Activated CD4-positive, alpha-beta T cell treated with anti-CD3 and anti-CD28 coated beads, Interleukin-2, amount 10 ng/mL, durations not matched to agents 7 days and 5 days (primary cell): ENCODE measurements at regions not wholly inside any gene's neighbourhood (a gene's known extent, or its start where the extent isn't known, plus 50 kb on each side); places are given as distances from the start of the nearest gene placed in this dataset.

Experiments
- CTCF ChIA-PET: fragments of 350-600 bp; sonication (Branson Sonifier 250); formaldehyde crosslinking; loops from one replicate; lab custom pipeline; 2021; ENCODE audit warnings: antibody characterized with exemption; lab: Charles Lee
- POLR2A ChIA-PET: fragments of 350-600 bp; sonication (Branson Sonifier 250); formaldehyde crosslinking; loops from one replicate; lab custom pipeline; 2021; ENCODE audit warnings: antibody characterized with exemption; lab: Charles Lee
- DNase-seq: peaks from one replicate; pipeline ENCODE4 v3.0.0-alpha.2; 2020
- H3K27ac Mint-ChIP-seq: one replicate; pipeline ENCODE4 v1.8.0; 2021; ENCODE audit warnings: mild to moderate bottlenecking, moderate library complexity, mixed read lengths
- H3K27me3 Mint-ChIP-seq: one replicate; pipeline ENCODE4 v1.8.0; 2021; ENCODE audit warnings: mixed read lengths
- H3K36me3 Mint-ChIP-seq: one replicate; pipeline ENCODE4 v1.8.0; 2021; ENCODE audit warnings: low read depth, mixed read lengths
- H3K4me1 Mint-ChIP-seq: one replicate; pipeline ENCODE4 v1.8.0; 2021; ENCODE audit warnings: mixed read lengths
- H3K4me3 Mint-ChIP-seq: one replicate; pipeline ENCODE4 v1.8.0; 2021; ENCODE audit warnings: mild to moderate bottlenecking, moderate library complexity, mixed read lengths
- H3K9me3 Mint-ChIP-seq: one replicate; pipeline ENCODE4 v1.8.0; 2021; ENCODE audit warnings: mixed read lengths

DNA sequence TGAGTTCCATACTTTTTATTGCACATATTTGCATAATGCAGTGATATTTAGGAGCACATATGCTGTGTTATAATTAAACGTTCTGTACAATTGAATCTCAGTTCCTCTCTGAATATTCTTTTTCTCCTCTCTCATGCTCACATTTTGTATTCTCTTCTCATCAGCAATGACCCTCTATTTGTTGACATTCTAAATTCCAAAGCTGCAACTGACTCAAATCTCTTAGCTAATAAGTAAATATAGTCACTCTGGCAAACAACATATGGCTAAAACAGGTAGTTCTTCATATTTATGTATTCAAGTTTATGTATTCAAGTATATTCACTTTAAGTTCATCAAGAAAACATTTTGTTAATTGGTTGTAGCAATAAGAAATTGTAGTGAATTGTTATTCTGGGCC lies 907.4 kb upstream of the VRK2 start:
- no peak for DNase-seq
- peaks cover 2% of the 10 kb centered on the region for H3K9me3 Mint-ChIP-seq
- no peaks in the 10 kb centered on the region for H3K4me1 Mint-ChIP-seq
- no peaks in the 10 kb centered on the region for H3K27me3 Mint-ChIP-seq
- no peaks in the 10 kb centered on the region for H3K36me3 Mint-ChIP-seq
- no peak overlapping the region for H3K4me3 Mint-ChIP-seq
- H3K27ac Mint-ChIP-seq: no peak overlapping the region
- ChIA-PET CTCF (no interaction called here), POLR2A (no interaction called here)

DNA sequence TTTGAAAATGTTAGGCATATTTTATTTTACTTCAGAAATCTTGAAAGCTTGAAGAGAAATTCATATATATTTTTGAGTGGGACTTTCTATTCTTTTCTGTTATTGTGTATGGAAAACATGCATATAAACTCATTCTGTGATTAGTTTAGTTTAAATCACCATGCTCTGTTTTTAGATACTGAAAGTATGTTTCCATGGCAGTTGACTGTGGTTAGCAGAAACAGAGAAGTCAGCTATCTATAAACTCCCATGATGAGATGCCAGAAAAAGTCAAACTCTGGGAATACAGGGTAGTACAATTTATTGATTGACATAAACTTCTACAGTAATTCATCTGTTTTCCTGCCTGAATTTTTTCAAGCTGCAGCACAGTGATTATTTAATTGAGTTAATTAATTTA lies 905.3 kb upstream of the VRK2 start:
- ChIA-PET POLR2A (no interaction called here), CTCF (no interaction called here)
- no peak for DNase-seq
- Mint-ChIP-seq H3K36me3 (no peaks in the 10 kb centered on the region), H3K9me3 (peaks cover 11% of the 10 kb centered on the region), H3K4me3 (no peak overlapping the region), H3K27ac (no peak overlapping the region), H3K27me3 (no peaks in the 10 kb centered on the region), H3K4me1 (no peaks in the 10 kb centered on the region)

DNA sequence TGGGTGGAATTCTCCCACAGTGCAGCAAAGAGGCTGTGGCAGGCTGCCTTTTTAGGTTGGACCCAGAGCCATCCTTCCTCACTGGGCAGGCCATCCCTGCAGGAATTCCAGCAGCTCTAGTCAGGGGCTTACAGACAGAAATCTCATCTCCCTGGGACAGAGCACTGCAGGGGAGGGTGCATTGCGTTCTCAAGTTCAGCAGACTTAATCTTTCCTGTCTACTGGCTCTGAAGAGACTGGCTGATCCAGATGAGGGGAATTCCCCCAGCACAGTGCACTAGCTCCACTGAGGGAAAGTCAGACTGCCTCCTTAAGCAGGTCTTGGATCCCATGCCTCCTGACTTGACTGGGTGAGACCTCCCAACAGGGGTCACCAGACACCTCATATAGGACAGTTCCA lies 899.7 kb upstream of the VRK2 start:
- ChIA-PET POLR2A (no interaction called here), CTCF (no interaction called here)
- no peak for DNase-seq
- H3K4me1 Mint-ChIP-seq: no peaks in the 10 kb centered on the region
- peaks cover 23% of the 10 kb centered on the region for H3K9me3 Mint-ChIP-seq
- no peaks in the 10 kb centered on the region for H3K36me3 Mint-ChIP-seq
- no peak overlapping the region for H3K4me3 Mint-ChIP-seq
- H3K27me3 Mint-ChIP-seq: no peaks in the 10 kb centered on the region
- no peak overlapping the region for H3K27ac Mint-ChIP-seq

DNA sequence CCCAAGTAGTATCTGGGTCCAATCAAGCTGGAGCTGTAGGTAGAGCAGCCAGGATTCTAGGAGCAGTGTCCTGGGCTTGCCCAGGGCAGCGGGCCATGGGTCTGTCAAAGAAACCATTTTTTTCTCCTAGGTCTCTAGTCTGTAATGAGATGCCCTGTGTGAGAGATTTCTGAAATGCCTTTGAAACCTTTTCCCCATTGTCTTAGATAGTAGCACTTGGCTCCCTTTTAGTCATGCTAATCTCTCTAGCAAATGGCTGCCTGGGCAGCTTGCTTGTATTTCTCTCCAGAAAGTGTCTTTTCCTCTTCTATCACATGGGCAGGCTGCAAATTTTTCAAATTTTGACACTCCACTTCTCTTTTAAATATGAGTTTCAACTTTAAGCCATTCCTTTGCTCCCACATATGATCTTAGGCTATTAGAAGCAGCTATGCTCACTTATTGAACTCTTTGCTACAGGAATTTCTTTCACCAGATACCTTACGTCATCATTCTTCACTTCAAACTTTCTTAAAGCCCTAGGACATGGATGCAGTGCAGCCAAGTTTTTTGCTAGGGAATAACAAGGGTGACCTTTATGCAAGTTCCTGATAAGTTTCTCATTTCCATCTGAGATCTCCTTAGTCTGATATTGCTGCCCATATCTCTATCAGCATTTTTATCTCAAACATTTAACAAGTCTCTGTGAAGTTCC lies 890.2 kb upstream of the VRK2 start:
- no peaks in the 10 kb centered on the region for H3K27me3 Mint-ChIP-seq
- H3K4me1 Mint-ChIP-seq: no peaks in the 10 kb centered on the region
- no peak for DNase-seq
- no peak overlapping the region for H3K4me3 Mint-ChIP-seq
- H3K36me3 Mint-ChIP-seq: no peaks in the 10 kb centered on the region
- no peak overlapping the region for H3K27ac Mint-ChIP-seq
- ChIA-PET CTCF (no interaction called here), POLR2A (no interaction called here)
- peaks cover 3% of the 10 kb centered on the region for H3K9me3 Mint-ChIP-seq

DNA sequence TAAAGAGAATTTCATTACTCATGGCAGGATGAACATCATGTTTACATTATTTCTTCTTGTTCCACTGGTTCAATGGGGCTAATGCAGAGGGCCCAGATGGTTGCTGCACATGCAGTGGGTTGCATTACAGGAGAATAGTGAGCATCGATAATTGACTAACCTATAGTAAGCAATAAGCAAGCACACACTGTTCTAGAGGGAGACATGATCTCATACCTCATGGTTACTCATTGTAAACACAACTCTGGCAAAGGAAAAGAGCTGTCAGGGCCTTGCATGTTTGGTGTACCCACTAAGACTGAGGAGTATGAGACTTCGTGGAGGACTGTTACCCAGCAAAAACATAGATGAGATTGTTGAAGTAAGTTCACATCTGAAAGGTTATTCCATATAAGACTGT lies 885.6 kb upstream of the VRK2 start:
- no peaks in the 10 kb centered on the region for H3K36me3 Mint-ChIP-seq
- H3K4me1 Mint-ChIP-seq: no peaks in the 10 kb centered on the region
- H3K27me3 Mint-ChIP-seq: no peaks in the 10 kb centered on the region
- H3K9me3 Mint-ChIP-seq: peaks cover 3% of the 10 kb centered on the region
- ChIA-PET POLR2A (no interaction called here), CTCF (no interaction called here)
- no peak overlapping the region for H3K27ac Mint-ChIP-seq
- DNase-seq: no peak
- no peak overlapping the region for H3K4me3 Mint-ChIP-seq

DNA sequence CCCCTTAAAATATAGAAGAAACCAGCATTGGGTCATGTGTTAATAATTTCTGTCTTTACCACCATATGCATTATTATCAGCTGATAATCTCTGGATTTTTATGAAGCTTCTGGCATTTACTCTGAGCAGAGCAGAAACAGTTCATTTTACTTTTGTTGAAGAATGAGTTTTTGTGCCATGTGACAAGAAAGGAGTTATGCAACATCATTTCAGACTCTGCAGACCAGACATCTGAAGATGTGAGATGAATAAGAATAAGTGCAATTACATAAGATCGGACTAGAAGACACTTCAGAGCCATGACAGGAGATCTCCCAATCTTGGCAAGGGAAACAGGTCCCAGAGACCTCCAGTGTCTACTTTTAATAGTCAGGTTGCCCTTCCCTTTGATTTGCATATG lies 869.4 kb upstream of the VRK2 start:
- Mint-ChIP-seq H3K27me3 (no peaks in the 10 kb centered on the region), H3K4me3 (no peak overlapping the region), H3K9me3 (peaks cover 6% of the 10 kb centered on the region), H3K4me1 (no peaks in the 10 kb centered on the region), H3K36me3 (no peaks in the 10 kb centered on the region), H3K27ac (no peak overlapping the region)
- DNase-seq: no peak
- POLR2A ChIA-PET: no interaction called here
- CTCF ChIA-PET: no interaction called here

DNA sequence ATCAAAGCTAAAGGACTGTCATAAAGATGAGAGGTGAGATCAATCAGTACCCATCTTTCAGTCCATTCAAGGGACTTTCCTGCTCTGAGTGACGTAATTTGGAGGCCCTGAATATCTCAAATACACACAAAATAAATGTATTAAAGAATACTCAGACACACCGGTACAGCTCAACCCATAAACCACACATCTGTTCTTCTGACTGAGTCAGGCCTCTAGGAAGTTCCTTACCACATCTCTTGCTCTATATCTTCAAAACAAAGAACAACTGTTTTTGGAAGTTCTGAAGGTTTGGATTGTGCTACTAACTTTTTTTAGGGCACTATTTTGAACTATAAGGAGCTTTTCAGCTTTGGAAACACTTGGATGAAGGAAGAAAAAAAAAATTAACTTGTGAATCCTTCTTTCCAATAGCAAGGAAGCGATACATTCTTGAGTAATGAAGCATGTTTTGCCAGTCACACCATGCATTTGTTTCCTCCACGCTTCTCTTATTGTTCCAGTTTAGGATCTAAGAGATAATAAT lies 866.5 kb upstream of the VRK2 start:
- ChIA-PET CTCF (no interaction called here), POLR2A (no interaction called here)
- no peak overlapping the region for H3K4me3 Mint-ChIP-seq
- H3K9me3 Mint-ChIP-seq: no peaks in the 10 kb centered on the region
- no peaks in the 10 kb centered on the region for H3K4me1 Mint-ChIP-seq
- no peak overlapping the region for H3K27ac Mint-ChIP-seq
- DNase-seq: no peak
- H3K36me3 Mint-ChIP-seq: no peaks in the 10 kb centered on the region
- H3K27me3 Mint-ChIP-seq: no peaks in the 10 kb centered on the region

DNA sequence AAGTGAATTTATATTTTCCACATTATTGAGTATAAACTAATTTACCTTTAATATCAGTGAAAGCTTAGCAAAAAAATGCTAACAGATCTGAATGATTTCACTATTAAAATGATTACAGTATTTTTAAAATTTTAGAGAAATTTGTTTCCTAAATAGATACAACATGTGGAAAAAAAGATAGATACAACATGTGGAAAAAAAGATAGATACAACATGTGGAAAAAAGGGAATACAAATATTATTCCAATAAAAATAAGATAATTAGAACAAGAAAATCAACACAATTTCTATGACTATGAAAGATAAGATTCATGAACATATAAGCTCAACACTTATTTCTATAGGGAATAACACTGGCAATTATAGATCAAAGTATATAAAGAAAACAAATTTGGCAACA lies 865.9 kb upstream of the VRK2 start:
- no peaks in the 10 kb centered on the region for H3K4me1 Mint-ChIP-seq
- no peak overlapping the region for H3K4me3 Mint-ChIP-seq
- ChIA-PET CTCF (no interaction called here), POLR2A (no interaction called here)
- no peak for DNase-seq
- no peaks in the 10 kb centered on the region for H3K9me3 Mint-ChIP-seq
- H3K27me3 Mint-ChIP-seq: no peaks in the 10 kb centered on the region
- H3K36me3 Mint-ChIP-seq: no peaks in the 10 kb centered on the region
- H3K27ac Mint-ChIP-seq: no peak overlapping the region

DNA sequence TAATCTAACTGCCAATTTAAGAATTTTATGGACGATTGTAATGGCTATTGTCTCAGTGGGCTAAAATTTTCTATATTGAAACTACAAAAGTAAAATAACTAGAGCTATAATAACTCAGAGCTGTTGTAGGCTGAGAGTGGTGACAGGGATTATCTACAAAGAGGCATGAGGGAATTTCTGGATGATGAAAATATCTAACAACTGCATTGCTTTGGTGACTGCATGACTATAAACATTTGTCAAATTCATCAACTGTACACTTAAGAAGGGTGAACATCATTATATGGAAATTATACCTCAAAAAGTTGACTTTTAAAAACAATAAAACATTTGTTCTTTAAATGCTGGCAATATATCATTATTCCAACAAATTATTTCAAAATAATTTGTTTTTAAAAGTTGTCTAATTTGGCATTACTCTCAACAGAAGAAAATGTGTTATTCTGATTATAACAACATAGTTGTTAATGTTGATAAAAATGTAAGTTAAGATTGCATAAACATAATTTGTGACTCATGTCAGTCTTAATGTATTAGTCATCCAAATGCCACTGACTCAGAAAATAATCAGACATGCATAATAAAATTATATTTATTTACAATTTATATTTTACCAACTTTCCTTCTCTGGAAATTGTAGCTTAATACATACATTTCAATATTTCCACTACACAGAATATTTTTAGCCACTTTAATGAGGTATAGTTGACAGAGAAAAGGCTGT lies 865.1 kb upstream of the VRK2 start:
- ChIA-PET POLR2A (no interaction called here), CTCF (no interaction called here)
- Mint-ChIP-seq H3K36me3 (no peaks in the 10 kb centered on the region), H3K9me3 (no peaks in the 10 kb centered on the region), H3K27ac (no peak overlapping the region), H3K4me3 (no peak overlapping the region), H3K4me1 (no peaks in the 10 kb centered on the region), H3K27me3 (no peaks in the 10 kb centered on the region)
- no peak for DNase-seq

DNA sequence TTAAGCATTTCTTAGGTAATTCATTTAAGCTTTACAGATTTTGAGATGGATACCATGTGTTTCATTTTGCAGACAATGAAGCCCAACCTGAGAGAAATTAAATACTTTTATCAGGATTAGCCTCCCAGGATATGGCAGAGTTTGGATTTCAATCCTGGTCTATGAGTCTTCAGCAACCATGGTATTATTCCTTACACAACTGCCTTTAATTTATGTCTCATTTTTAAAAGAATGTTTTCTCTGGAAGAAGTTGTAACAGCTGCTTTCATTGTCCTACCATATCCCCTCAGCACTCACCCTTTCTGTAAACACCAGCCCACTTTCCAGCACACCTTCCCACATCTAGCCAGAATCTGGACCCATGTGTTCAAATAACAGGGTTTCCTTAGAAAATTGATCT lies 863.7 kb upstream of the VRK2 start:
- Mint-ChIP-seq H3K27me3 (no peaks in the 10 kb centered on the region), H3K36me3 (no peaks in the 10 kb centered on the region), H3K27ac (no peak overlapping the region), H3K9me3 (no peaks in the 10 kb centered on the region), H3K4me1 (no peaks in the 10 kb centered on the region), H3K4me3 (no peak overlapping the region)
- ChIA-PET CTCF (no interaction called here), POLR2A (no interaction called here)
- DNase-seq: no peak

DNA sequence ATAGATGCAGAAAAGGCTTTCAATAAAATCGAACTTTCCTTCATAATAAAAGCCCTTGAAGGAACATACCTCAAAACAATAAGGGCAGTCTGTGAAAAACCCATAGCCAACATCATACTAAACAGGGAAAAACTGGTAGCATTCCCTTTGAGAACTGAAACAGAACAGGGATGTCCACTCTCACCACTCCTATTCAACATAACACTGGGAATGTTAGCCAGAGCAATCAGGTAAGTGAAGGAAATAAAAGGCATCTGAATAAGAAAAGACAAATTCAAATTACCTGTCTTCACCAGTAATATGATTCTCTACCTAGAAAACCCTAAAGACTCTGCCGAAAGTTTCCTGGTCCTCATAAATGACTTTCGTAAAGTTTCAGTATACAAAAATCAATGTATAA lies 861.0 kb upstream of the VRK2 start:
- no peaks in the 10 kb centered on the region for H3K27me3 Mint-ChIP-seq
- POLR2A ChIA-PET: no interaction called here
- CTCF ChIA-PET: no interaction called here

DNA sequence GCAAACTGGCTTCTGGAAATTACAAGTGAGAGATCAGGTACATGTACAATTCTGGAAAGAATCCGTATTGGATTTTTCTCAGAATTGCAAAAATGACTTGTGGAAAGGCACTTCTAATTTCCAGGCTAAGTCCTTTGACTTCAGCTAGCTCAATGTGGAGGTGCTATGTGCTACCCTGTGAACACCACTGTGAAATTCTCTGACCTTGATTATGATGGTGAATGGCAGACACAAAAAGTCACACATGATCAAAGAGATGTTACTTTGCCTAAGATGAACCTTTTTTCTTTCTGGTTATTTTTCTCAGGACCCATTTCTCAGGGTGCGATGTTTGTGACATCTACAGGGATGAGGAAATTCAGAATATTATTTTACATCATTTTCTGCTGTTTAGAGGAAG lies 856.6 kb upstream of the VRK2 start:
- ChIA-PET CTCF (no interaction called here), POLR2A (no interaction called here)
- DNase-seq: no peak
- Mint-ChIP-seq H3K9me3 (no peaks in the 10 kb centered on the region), H3K4me3 (no peak overlapping the region), H3K36me3 (no peaks in the 10 kb centered on the region), H3K4me1 (no peaks in the 10 kb centered on the region), H3K27me3 (no peaks in the 10 kb centered on the region), H3K27ac (no peak overlapping the region)

More for the DNA sequence above, 861.0 kb upstream of the VRK2 start:
- Mint-ChIP-seq H3K4me1 (no peaks in the 10 kb centered on the region), H3K9me3 (no peaks in the 10 kb centered on the region), H3K4me3 (no peak overlapping the region), H3K36me3 (no peaks in the 10 kb centered on the region), H3K27ac (no peak overlapping the region)
- no peak for DNase-seq

DNA sequence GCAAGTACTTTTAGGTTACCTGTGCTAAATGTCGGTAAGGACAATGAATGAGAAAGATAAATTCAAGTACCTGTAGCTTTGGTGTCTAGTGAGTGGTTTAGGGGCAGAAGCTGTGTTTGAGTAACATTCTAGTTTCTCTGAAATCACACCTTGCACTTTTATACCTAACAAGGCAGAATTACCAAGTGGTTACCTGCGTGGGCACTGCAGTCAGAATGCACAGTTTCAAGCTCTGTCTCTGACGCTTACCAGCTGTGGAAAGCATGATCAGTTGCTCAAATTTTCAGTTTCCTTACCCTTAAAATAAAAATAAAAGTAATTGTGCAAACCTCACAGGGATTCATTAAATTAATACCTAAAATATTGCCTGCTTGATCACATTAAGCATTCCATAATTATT lies 846.9 kb upstream of the VRK2 start:
- no peak for DNase-seq
- no peak overlapping the region for H3K27ac Mint-ChIP-seq
- no peaks in the 10 kb centered on the region for H3K27me3 Mint-ChIP-seq
- H3K4me1 Mint-ChIP-seq: no peaks in the 10 kb centered on the region
- ChIA-PET CTCF (no interaction called here), POLR2A (no interaction called here)
- H3K36me3 Mint-ChIP-seq: no peaks in the 10 kb centered on the region
- peaks cover 6% of the 10 kb centered on the region for H3K9me3 Mint-ChIP-seq
- no peak overlapping the region for H3K4me3 Mint-ChIP-seq

DNA sequence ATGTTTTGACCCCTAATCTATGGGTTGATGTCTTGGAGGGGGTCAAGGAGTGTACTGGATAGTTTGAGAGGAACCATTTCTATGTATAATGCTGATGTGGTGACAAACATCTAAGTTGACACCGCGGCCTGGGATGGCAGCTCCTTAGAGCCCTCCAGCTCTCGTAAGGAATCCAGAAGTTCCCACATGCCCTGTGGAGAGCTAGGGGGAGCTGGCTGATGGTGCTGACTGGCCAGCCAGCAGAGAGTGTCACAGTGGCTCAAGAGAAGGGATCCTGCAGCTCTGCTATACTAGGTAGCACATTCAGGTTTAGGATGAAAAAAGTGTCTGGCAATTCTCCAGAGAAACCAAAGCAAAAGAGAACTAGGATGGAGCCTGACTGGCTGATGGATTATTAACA lies 842.2 kb upstream of the VRK2 start:
- H3K27me3 Mint-ChIP-seq: no peaks in the 10 kb centered on the region
- CTCF ChIA-PET: no interaction called here
- H3K4me3 Mint-ChIP-seq: no peak overlapping the region

More for the DNA sequence above, 842.2 kb upstream of the VRK2 start:
- H3K36me3 Mint-ChIP-seq: no peaks in the 10 kb centered on the region
- H3K27ac Mint-ChIP-seq: no peak overlapping the region
- POLR2A ChIA-PET: no interaction called here
- no peaks in the 10 kb centered on the region for H3K4me1 Mint-ChIP-seq
- DNase-seq: no peak
- H3K9me3 Mint-ChIP-seq: peaks cover 11% of the 10 kb centered on the region
